Dedifferentiated amniotic fluid mesenchymal stem cell (primary cell): ENCODE measurements at regions not wholly inside any gene's neighbourhood (a gene's known extent, or its start where the extent isn't known, plus 50 kb on each side); places are given as distances from the start of the nearest gene placed in this dataset.

Experiments used
- DNase-seq: peaks from one replicate; pipeline ENCODE4 v3.0.0-alpha.2; 2016; ENCODE audit errors: extremely low spot score

- no peak for DNase-seq
These were observed 102.6 kb upstream of the KRR1 start for GRCh38 chr12:75613981-75614380.

GRCh38 chr12:75611041-75611440, 99.6 kb upstream of the KRR1 start:
- DNase-seq: no peak

- no peak for DNase-seq
These were observed 95.5 kb upstream of the KRR1 start for GRCh38 chr12:75606956-75607355.

- DNase-seq: no peak
These were observed 94.7 kb upstream of the KRR1 start for GRCh38 chr12:75606151-75606550.

GRCh38 chr12:75603475-75603874, 92.1 kb upstream of the KRR1 start:
- DNase-seq: no peak

- no peak for DNase-seq
These were observed 90.7 kb upstream of the KRR1 start for GRCh38 chr12:75602106-75602505.

- no peak for DNase-seq
These were observed 88.7 kb upstream of the KRR1 start for GRCh38 chr12:75600146-75600545.

- no peak for DNase-seq
These were observed 87.7 kb upstream of the KRR1 start for GRCh38 chr12:75599061-75599460.

- no peak for DNase-seq
These were observed 85.0 kb upstream of the KRR1 start for GRCh38 chr12:75596406-75596805.

- no peak for DNase-seq
These were observed 81.4 kb upstream of the KRR1 start for GRCh38 chr12:75592638-75593335.

GRCh38 chr12:75592086-75592485, 80.7 kb upstream of the KRR1 start:
- no peak for DNase-seq

- no peak for DNase-seq
These were observed 80.2 kb upstream of the KRR1 start for GRCh38 chr12:75591628-75592027.

GRCh38 chr12:75589801-75590200, 78.4 kb upstream of the KRR1 start:
- no peak for DNase-seq

GRCh38 chr12:75587340-75588106, 76.1 kb upstream of the KRR1 start:
- DNase-seq: no peak

GRCh38 chr12:75585330-75585729, 73.9 kb upstream of the KRR1 start:
- DNase-seq: peak; percentile 62

GRCh38 chr12:75583355-75583754, 71.9 kb upstream of the KRR1 start:
- no peak for DNase-seq

- DNase-seq: no peak
These were observed 70.1 kb upstream of the KRR1 start for GRCh38 chr12:75581515-75581914.

- no peak for DNase-seq
These were observed 68.1 kb upstream of the KRR1 start for GRCh38 chr12:75579552-75579951.

- DNase-seq: no peak
These were observed 67.1 kb upstream of the KRR1 start for GRCh38 chr12:75578546-75578945.

- no peak for DNase-seq
These were observed 66.4 kb upstream of the KRR1 start for GRCh38 chr12:75577812-75578211.

- no peak for DNase-seq
These were observed 60.3 kb upstream of the KRR1 start for GRCh38 chr12:75571656-75572205.

- DNase-seq: no peak
These were observed 59.8 kb upstream of the KRR1 start for GRCh38 chr12:75571204-75571603.

GRCh38 chr12:75568801-75569200, 57.4 kb upstream of the KRR1 start:
- DNase-seq: no peak
